Fibroblast of skin of left quadriceps (primary cell): ENCODE measurements at regions not wholly inside any gene's neighbourhood (a gene's known extent, or its start where the extent isn't known, plus 50 kb on each side); places are given as distances from the start of the nearest gene placed in this dataset.
"Not testable (repeated sequence)": the region's sequence is repeated elsewhere in the genome, so short reads cannot be mapped to it uniquely, and the experiment has no call there.

Source experiments
- DNase-seq, 2 experiments: peaks; one replicate each; pipeline ENCODE4 v3.0.0-alpha.2; 2013; ENCODE audit warnings: low read depth in 2 of 2

GRCh38 chr6:93676581-93676980, 257.2 kb upstream of the EPHA7 start:
- no peak for DNase-seq

- no peak for DNase-seq
Observed at GRCh38 chr6:93675856-93676417, 256.6 kb upstream of the EPHA7 start.

DNA sequence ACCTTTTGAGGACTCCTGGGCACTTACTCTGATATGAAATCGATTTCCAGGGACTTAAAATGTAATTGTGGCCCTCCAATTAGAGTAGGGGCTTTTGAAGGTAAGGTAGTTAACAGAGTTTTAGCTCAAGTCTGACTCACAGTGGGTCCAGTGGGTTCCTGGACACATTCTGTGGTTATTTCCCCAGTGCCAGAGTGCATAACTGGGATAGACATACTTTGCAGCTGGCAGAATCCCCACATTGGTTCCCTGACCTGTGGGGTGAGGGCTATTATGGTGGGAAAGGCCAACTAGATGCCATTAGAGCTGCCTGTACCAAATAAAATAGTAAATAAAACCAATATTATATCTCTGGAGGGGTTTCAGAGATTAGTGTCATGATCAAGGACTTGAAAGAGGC, 243.8 kb upstream of the EPHA7 start:
- no peak for DNase-seq

DNA sequence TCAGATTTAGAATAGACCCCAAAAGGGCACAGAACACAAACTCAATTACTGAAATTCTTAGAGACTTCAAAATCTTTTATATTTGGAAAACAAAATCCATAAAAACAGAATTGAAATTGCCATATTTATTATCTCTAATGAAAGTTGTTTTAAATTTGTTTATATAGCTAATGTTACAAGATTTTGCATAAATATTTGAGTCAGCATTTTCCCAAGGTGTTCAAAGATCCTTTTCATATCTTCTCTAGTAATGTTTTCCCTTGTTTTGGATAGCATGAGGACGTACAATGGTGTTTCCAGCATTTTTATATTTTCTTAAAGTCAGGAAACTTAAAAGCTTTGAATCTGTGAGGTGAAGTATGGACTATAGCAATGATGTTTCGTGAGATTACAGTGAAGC, 235.2 kb upstream of the EPHA7 start:
- no peak for DNase-seq

- DNase-seq, result no peak
Observed at GRCh38 chr6:93644611-93645010, 225.3 kb upstream of the EPHA7 start.

- DNase-seq, result no peak
Observed at GRCh38 chr6:93639126-93639525, 219.8 kb upstream of the EPHA7 start.

DNA sequence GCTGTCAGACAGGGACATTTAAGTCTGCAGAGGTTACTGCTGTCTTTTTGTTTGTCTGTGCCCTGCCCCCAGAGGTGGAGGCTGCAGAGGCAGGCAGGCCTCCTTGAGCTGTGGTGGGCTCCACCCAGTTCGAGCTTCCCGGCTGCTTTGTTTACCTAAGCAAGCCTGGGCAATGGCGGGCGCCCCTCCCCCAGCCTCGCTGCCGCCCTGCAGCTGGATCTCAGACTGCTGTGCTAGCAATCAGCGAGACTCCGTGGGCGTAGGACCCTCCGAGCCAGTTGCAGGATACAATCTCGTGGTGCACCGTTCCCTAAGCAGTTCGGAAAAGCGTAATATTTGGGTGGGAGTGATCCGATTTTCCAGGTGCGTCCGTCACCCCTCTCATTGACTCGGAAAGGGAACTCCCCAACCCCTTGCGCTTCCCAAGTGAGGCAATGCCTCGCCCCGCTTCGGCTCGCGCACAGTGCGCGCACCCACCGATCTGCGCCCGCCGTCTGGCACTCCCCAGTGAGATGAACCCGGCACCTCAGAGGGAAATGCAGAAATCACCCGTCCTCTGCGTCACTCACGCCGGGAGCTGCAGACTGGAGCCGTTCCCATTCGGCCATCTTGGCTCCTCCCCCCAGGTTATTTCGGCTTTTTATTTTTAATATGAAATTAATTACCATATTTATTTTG, 217.8 kb upstream of the EPHA7 start:
- not testable (repeated sequence) for DNase-seq

DNA sequence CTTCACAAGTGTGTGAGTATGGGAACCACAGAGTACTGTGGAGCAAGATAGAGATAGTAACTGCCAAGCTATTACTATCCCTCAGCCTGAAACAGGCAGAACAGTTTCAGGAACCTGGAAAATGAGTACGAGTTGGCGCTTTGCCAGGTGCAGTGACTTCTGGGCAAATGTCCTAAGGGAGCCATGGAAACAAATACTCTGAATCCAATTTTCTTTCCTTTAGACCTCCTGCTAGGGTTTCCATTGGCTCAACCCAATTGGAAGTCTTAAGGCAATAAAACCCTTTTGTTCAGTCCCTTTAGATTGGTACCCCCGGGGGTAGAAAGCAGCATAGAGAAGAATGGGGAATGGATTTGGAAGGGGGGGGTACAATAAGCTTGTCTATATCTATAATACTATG, 205.0 kb upstream of the EPHA7 start:
- no peak for DNase-seq

- no peak for DNase-seq
Observed at GRCh38 chr6:93621442-93621841, 202.1 kb upstream of the EPHA7 start.

DNA sequence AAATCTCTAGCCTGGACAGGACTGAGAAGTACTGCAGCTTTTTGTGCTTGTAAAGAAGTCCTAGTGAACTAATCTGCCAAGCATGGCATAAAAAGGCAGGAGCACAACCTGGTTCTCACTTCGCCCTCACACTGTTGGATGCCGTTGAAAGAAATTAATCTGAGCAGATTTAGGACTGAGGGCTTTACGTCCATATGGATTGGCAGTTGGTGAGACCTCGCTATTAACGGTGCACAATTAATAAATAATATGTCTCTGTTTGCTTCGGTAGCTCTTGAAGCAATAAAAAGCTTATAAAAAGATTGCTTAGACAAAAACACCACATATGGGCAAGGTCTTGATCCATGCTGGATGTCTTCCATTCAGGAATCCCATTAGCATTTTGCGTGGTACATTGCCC, 185.6 kb upstream of the EPHA7 start:
- no peak for DNase-seq

- no peak for DNase-seq
Observed at GRCh38 chr6:93592417-93592816, 173.1 kb upstream of the EPHA7 start.

DNA sequence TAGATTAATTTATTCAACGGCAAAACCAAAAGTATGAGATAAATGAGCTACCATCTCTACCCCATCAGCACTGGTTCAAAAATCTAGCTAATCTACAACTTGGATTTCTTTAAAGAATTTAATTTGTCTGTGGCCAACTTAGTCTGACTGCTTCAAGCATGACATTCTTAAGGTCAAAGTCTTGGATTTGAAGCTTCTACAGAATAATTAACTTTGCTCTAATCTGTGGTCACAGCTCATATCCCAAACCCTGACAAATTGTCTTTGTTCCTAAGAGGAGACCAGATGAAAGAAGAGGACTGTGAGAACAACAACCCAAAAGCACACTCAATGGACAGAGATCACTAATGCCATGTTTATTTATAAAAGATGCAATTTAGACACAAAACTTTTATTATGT, 166.9 kb upstream of the EPHA7 start:
- no peak for DNase-seq

GRCh38 chr6:93584300-93584699, 164.9 kb upstream of the EPHA7 start:
- DNase-seq, result no peak

DNA sequence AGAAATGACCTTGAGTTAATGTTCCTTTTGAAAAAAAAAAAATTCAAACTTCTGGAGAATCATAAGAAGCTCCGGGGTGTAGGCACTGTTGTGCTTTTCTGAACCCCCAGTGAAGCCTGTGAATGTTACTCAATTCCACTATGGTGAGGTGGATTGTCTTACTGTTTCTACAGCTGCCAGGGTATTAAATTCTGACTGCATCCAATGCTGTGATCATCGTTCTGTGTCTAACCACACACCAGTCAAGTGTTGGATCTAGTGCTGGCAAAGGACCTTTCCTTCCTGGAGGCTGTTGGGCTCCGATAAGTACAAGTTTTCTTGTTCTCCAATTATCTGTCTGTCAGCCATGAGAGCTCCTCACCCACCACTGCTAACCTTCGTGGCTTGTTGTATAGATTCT, 162.0 kb upstream of the EPHA7 start:
- DNase-seq, result no peak

GRCh38 chr6:93580446-93580845, 161.1 kb upstream of the EPHA7 start:
- no peak for DNase-seq

GRCh38 chr6:93575495-93576267, 156.3 kb upstream of the EPHA7 start:
- no peak for DNase-seq

- DNase-seq, result no peak
Observed at GRCh38 chr6:93574299-93574698, 154.9 kb upstream of the EPHA7 start.

- DNase-seq, result no peak
Observed at GRCh38 chr6:93571346-93571745, 152.0 kb upstream of the EPHA7 start.

DNA sequence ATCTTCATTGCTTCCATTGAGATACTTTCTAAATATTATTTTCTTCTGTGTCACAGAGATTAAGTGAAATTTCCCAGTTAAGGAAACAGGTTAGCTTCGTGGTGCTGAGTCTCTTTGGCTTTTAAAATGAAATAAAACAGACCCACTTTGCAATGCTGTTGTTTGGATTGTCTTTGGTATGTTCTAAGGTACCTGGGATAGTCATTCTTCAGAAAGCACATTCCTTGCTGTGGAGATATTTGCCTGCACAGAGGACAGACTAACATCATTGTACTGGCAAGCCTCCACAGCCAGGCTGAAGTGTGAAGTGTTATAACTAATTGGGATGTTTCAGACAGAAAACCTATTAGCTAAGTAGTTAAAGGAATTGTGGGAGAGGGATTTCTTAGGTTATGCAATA, 148.8 kb upstream of the EPHA7 start:
- no peak for DNase-seq

DNA sequence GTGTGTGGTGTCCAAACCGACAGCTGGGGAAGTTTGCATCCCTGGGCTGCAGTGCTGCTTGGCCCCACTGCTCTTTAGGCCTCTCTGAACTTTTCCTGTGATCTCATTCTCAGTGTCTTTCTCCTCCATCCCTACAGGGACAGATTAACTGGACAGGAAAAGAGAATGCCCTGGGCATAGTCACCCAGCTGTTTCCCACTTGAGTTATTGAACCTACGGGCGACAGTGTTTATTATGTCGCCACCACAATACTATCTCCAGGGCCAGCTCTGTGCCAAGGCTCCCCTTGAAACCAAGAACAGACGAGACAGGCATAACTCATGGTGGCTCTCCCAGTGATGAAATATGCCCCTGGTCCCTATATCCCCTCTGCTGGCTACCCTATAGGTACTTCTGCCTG, 147.8 kb upstream of the EPHA7 start:
- no peak for DNase-seq

DNA sequence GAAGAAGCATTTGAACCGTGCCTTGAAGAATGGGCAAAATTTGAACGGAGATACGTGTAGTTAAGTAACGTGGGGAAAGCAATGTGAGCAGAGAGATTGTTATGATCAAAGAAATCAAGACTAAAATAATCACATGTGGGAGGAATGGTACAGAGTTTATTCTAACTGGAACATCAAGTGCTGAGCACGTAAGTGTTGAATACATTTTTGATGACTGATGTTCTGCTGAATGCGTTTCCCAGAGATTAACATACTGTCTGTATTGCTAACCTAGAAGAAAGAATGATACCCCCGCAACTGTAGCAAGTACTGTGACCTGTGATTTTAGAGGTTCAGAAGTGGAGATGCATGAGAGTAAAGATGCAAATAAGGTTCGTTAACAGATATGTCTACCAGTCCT, 146.9 kb upstream of the EPHA7 start:
- DNase-seq, result no peak

DNA sequence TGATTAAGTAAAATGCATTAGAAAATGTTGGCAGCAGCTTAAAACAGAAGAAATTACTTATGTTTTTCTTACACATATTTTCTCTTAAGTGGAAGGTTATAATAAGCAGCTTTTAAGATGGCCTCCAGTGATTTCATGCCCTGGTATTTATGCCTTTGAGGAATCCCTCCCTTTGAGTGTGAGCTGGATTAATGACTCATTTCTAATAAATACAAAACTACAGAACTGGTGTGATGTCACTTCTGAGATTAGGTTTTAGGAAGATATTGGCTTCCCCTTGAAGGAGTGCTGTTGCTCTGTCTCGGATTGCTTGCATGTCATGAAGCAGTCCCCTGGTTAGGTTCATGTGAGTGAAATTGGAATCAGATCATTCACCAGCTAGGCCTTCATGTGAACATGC, 143.2 kb upstream of the EPHA7 start:
- no peak for DNase-seq

DNA sequence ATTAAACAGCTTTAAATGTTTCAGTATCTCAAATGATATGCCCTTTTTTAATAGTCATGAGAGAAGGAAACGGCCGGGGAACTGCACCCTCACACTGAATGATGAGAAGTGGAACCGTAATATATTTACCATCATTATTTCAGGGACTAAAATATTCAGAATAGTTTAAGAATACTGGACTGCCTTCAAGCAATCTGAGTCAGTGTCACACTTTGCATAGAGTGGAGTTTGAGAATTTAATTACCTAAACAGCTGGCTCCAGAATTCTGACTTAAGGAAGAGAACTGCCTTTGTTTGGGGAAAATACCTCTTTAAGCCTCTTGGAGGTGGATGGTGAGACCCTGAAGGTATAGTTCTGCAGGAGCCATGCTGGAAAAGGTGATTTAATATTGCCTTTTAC, 135.9 kb upstream of the EPHA7 start:
- DNase-seq, result no peak
